ENCODE measurements at regions not wholly inside any gene's neighbourhood (a gene's known extent, or its start where the extent isn't known, plus 50 kb on each side); places are given as distances from the start of the nearest gene placed in this dataset.

DNA sequence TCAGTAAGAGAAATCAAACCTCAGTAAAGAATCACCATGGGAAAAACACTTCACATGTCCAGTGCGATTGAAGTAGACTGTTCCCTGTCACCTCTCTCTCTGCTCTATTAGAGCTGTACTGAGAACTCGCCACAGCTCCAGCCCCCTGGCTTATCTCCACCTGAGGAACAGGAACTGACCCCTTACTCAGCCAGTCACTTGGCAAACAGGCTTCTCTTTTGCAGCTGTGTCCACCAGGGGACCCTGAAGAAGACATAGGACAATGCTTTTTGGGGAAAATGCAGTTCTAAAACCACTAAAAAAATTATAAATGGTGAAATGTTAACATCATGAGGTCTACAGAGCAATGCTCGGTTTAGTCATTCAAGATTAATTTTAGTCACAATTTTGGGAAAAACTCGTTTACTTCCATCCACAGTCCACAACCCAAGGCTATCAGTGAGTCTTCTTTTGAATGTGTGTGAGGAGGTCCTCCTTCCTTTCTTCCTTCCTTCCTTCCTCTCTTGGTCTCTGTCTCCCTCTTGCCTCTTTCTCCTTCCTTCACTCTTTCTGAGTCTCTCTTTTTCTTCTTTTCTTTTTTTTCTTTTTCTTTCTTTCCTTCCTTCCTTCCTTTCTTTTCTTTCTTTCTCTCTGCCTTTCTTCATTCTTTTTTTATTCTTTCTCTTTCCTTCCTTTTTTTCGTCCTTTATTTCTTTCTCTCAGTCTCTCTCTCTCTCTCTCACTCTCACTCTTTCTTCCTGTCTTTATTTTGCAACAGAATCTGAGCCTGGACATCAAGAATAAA is 1189.5 kb upstream of the TMEM132C start:
- DNase-seq, result no peak

DNA sequence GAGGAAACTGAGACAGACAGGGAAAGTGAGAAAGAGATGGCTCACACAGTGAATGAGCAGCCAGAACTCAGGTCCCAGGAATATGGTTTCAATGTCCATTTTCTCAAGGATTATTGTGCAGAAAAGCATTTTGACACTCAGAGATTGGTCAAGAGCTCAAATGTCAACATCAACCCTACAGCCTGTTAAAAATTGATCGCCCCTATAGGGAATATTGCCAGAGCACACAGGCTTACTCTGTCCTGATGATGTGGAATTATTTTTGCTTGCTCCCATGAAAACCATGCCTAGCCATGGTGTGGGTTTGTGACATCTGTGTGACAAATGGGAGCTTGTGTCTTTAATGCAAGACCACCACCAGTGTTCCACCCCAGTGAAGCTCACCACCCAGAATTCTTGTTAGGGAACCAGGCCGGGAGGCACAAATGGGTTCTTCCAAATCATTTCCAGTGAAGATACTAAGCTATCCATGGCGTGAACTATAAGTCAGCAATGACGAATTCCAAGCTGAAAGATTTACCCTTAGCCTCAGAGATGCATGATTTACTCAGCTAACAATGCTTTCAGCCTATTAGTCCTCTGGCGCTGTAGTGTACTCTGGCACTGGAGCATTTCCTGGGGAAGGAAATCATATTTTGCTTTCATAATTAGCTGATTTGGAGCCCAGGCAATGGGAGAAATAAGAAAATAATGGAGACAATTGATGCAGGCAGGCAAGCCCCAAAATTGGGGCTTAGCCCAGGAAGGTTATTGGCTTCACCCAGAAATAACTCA is 1188.2 kb upstream of the TMEM132C start:
- DNase-seq, result no peak

DNA sequence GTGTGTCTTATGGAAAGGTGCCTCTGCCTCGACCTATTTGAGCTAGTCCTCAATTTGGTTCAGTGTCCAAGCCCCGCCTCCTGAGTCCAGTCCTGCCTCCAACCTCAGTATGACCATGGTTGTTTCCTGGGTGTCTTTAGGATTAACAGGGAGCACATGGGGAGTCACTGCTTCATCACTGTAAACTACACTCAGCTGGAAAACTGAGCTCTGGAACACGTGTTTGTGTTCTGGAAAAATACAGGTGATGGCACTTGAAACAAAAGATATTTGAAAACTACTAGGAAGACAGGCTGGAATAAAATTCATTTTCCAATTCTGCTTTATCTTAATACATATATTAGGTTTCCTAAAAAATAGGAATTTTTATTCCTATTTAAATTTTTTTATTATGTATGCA is 1187.3 kb upstream of the TMEM132C start:
- DNase-seq, result no peak

DNA sequence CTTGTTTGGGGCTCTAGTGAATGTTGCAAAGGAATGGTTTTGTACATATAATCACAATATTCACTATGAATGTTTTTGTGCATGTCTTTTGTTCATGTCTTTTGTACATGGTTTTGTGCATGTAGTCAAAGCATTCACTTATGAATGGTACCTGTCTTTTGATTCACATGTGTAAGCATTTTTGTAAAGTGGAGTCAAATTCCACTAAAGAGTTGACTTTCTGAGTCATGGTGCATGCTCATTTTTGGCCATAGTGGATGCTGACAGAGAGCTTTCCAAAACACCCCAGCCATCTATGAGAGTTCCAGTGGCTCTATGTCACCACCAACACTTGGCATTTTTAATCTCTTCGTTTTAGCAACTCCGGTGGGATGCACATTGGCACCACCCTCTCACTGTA is 1185.9 kb upstream of the TMEM132C start:
- no peak for DNase-seq

DNA sequence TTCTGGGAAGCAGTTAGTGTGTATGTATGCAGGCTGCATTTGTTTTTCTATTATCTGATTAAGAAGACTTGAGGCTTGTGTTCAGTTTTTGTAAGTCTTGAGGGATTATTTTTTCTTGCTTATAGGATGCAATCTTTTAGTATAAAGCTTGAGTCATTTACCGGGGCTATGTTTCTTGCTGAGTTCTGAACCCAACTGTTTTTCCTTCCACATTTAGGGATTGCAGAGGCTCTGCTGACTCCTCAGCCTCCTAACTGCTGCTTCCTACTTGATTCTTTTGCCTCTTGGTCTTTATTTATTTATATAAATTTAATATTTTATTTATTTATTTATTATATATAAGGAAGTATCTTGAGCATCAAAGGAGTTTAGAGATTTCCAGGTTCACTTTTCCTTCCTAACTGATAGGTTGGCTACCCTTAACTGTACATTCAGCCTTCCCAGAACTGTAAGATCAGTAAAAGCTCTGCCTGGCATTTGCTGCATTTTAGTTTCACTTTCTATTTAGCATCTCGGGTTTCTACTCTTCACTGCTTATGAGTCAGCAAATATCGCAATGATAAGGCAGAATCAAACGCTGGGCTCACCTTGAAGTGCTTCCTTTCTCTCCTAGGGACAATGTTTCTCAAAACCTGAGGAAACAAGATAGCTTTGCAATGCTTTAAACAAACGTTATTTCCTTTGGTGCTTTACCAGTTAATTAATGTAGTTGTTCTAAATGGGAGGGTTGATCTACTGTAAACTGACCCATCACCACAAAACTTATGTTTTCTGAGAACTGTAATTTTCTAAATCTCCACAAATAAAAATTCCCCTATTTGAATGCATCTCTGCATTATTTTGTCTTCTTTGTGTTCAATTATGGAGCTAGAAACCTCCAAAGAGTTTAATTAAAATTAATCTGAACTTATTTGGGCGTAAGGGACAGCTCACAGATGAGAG is 1183.7 kb upstream of the TMEM132C start:
- no peak for DNase-seq

DNA sequence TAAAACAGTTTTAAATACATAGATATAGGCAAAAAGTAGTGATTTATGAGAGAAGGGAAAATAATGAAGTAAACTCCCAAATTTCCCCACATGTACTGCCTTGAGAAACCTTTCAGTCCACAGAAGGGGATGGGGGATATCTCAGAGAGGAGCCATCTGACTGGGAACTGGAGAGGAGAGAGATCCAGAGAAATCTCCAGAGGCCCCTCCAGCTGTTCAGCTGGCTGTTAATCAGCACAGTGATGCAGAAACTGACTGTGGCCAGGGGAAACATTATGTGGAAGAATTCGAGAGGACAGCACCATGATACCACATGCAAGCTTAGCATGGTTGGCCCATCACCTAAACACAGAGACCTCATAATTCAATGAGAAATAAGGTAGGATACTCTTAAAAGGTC is 1165.9 kb upstream of the TMEM132C start:
- DNase-seq, result no peak

DNA sequence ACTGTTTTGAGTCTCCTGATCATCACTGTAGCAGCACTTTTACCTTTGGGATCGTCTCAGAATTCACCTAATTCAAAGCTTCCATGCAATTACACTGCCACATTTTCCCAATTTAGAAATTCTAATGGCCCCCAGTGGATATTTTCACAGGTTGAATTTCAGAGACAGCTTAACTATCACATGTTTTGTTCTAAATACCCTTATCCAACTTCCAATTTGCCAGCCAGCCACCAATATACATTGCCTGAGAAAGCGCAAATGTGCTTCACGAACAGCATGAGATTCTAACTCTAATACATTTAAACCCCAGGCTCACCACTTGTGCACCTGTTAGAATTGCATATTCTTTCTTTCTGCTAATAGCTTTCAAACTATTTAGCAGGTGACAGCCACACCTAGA is 1160.9 kb upstream of the TMEM132C start:
- no peak for DNase-seq

DNA sequence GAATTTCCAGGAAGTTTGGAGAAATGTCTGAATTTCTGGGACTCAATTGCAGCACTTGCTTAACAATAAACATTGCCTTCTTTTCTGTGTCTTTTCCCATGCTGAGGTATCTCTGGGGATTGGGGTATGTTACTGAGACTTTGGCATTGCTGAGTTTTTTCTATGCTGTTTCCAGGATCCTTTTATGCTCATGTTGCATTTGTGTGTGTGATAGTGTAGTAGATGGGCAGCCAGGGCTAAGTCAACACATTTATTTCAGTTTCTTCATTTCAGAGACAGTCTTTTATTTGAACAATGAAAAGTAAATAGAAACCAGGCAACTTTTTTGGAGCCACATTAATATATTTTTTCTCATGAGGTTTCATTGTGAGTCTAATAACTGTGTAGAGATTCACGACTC is 1160.3 kb upstream of the TMEM132C start:
- no peak for DNase-seq

DNA sequence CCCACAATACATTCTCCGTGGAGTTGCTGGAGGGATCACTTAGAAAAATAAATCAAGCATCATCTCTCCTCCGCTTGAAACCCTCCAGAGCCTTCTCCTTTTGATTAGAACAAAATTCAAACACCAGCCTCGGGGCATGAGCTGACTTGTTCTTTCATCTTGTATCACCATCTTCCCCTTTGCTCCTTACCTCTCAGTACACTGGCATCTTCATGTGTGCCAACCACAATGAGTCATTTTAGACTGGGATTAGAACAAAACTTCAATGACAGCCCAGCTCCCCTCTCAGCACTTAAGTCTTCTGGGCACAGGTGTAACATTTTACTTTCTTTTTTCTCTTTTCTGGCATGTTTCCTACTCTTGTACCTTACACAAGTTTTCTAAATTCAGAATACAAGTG is 1159.2 kb upstream of the TMEM132C start:
- no peak for DNase-seq

DNA sequence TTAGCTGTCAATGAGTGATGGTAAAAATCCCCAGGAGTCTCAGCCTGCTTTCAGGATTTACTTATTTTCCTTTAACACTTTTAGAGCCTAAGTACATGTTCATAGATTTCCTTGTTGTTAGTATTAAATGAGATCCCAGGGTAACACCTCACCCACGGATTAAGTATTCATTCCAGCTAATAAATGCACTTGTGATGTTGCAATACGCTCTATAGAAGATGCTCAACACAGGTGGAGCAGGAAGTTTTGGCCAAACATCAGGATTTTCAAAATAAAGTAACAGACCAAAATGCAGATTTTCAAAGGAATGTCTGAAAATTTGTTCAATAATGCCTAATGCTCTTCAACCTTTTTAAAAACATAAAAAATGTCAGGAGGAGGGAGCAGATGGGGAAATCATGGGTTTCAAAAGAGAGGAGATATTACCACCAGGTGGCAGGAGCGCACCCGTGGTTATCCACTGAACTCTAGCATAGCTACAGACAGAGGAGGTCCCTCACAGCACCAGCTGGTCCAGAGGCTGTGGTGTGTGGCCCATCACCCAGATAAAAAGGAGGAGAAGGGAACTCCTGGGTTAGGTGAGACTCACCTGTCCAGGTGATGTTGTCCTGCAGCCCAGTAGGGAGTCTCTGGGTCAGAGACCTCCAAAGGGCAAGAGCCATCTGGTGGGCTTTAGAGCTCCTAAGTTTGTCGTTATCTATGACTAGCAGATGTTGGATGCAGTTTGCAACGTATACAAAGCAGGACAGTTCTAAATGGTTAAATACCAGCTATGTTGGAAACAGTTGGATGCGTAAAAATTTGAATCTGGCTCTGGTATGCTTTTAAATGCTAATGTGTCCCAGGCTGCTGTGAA is 1158.4 kb upstream of the TMEM132C start:
- peak; percentile 64 for DNase-seq

DNA sequence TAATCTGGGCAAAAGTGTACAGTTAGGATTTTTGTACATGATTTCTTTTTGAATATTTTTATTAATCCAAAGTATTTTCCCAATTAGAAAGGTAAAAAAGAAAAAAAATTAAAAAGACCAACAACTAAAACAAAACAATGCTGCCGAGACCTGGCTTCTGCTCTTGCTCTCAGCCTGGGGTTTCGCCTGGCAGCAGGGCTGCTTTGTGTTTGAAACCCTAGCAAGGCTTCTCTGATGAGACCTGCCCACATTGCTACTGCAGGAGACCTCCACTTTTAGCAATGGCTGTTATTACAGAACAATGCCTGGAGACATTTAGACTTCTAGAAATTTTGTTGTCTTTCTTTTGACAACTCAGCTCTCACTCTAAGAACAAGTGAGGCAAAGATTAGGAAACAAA is 1153.0 kb upstream of the TMEM132C start:
- DNase-seq, result no peak

DNA sequence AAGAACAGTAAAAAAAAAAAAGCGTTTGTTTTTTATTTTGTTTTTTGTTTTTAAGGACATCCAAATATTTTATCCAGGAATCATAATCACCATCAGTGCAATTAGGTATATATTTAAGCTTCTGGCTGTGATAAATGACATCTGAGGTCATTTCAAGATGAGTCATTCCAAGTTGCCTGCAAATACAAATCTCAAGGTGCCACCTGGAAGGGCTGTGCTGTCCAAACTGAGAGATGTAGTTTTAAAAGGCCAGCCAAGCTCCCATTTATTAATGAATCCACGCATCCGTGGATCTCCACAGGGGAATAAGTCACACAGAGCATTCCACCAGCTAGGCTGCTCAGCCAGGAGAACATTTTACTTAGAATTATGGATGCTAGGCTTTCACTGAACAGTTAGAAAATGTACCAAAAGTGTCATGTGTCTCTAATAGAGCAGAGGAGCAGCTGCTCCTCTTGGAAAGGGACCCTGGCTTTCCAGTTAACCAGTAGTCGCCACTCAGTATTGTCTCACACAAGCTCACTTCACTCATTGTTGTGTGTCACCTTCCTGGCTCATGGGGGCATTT is 1151.4 kb upstream of the TMEM132C start:
- DNase-seq, result no peak

DNA sequence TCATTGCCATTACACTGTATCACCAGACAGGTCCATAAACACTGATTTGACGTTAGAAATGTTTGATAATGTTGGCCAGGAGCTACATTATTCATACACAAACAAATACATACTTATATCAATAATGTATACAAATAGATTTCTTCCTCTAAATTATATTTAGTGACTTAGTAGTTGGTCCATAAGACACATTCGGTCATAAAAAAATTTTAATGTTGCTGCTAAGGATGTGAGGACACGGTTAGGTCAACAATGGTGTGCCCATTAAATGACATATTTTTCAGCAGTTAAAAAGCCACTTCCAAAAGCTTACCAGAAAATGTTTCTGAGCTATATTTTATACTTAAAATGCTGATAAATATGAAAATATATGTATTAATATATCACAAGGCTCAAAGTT is 1148.7 kb upstream of the TMEM132C start:
- DNase-seq, result no peak

DNA sequence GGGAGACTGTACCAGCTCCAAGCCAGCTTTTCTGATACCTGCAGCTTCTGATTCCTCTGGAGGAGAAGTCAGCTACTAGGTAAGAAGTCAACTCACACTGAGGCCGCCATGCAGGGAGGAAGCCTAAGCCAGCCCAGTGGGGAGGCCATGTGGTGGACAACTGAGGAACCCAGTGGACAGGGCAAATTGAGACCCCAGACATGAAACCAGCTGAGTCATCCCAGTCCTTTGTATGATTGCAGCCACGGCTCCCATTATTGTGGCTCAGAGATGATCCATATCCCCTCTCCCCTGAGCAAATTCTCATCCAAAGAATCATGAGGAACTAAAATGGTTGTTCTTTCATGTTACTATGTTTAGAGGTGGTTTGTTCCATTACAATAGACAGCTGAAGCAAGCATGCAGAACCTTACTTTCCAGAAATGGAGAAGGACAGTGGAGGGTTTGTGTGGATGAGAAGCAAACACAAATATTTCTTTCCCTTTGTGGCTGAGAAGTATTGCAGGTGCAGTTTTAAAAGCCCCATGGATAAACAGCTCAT is 1147.3 kb upstream of the TMEM132C start:
- DNase-seq, result no peak

DNA sequence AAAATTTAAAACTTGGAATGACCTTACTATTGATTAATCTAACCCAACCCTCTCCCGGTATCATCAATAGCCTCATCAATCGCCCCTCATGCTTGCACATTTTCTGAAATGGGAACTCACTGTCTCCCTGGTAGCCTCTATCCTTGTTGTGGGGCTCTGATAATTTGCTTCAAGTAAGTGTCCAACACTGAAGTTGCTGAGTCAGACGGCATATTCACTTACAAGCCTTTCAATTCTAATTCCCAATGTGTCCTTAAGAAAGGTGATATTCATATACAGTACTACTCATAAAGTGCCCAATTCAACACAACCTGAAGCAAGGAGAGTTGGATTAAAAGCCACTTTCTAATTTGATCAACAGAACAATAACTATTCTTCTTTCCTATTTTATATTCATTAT is 1146.1 kb upstream of the TMEM132C start:
- no peak for DNase-seq

DNA sequence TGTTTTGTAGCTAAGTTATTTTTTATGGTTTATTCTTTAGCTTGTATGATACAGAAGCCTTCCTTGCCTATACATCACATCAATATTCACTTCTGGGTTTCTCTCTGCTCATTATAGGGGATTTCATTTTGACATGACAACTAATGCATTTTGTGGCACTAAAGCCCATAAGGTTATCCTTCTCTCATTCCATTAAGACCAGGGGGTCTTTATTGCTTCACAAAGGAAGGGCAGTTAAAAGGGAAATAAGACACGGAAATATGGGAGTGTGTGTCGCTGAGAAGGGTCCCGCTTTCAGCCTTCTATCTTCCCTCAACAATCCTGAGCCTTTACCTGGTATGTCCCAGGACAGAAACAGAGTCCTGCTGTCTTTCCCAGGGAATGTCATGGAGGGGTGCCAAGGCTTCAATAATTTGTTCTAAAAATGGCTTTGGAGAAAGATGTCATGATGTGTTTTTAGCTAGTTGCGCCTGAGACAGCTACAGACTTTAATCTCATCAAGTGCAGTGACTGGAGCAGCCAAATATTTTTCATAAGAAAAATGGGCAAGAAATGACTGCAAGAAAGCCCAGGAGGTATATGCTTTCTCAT is 1145.4 kb upstream of the TMEM132C start:
- DNase-seq, result no peak

DNA sequence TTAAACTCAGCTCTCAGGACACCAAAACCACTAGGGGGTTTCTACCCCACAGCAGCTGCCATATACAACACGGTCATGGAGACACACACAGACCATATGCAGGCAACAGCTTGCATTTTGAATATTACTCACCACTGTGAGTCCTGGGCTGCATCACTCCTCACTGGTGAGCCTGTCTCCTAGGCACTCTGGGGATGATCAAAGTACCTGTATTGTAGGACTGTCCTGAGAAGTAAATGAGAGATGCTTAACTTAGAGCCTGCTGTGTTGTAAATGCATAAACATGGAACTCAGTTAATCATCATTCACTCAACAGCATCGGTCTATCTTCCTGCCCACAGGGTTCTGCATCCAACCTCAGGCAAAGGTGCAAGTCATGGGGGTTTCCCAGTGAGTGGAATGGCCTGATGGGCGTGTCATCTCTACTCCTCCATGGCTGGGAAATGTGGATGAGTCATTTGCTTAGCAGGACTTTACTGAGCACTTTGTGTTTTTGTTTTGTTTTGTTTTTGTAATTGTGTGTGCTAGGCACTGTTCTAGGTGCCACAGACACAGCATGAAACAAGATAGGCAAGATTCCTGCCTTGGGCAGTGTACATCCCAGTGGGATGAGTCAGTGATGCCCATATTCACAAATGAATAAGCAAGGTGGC is 1141.2 kb upstream of the TMEM132C start:
- DNase-seq, result peak; percentile 54

DNA sequence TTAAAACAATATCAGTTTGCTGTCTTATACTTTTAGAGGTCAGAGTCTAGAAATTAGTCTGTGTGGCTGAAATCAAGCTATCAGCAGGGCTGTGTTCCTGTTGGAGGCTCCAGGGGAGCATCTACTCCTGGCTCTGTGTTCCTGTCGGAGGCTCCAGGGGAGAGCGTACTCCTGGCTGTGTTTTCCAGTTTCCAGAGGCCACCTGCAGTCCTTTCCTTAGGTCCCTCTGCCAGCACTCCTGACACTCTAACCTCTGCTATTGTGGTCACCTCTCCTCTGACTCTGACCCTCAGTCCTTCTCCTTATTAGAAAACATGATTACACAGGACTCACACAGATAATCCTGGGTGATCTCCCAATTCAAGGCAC is 1140.7 kb upstream of the TMEM132C start:
- DNase-seq, result no peak

DNA sequence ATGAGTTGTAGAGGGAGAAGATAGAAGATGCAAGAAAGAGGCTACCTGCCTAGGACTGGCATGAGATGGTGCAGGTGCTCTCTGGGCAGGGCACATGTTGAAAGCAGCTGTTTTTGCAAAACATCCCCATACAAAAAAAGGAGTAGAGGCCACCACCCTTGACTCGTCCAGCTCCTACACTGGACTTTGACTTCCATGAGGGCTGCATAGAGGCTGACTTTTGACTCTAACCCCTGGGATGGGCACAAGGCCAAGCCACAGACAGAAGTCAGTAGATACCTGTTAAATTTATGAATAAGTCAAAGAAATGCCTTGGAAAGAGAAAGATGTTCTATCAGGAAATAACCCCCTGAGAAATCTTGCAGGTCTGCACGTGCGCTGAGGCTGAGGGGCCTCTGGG is 1139.1 kb upstream of the TMEM132C start:
- DNase-seq, result no peak

DNA sequence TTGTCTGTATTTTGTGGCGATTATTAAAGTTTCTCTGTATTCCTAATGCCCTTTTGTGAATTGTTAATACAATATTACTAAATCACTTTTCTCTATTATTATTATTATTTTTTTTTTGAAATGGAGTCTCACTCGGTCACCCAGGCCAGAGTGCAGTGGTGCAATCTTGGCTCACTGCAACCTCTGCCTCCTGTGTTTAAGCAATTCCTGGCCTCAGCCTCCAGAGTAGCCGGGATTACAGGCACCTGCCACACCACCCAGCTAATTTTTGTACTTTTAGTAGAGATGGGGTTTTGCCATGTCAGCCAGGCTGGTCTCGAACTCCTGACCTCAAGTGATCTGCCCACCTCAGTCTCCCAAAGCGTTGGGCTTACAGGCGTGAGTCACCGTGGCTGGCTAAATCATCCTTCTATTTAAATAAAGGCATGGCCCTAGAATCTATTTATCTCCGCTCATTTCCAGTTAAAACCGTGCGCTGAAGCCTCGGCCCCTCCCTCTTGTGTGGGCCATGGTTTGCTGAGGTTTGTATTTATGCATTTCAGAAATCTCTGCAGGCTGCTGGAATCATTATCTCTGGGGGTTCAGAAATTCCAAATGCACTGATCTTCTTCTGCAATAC is 1136.4 kb upstream of the TMEM132C start:
- no peak for DNase-seq

Measured in activated CD8-positive, alpha-beta memory T cell treated with anti-CD3 and anti-CD28 coated beads, Interleukin-2, amount 50 U/mL, for 48 hours (primary cell).